HG03097 (cell line): ENCODE measurements at regions not wholly inside any gene's neighbourhood (a gene's known extent, or its start where the extent isn't known, plus 50 kb on each side); places are given as distances from the start of the nearest gene placed in this dataset.
"Not testable (repeated sequence)": the region's sequence is repeated elsewhere in the genome, so short reads cannot be mapped to it uniquely, and the experiment has no call there.

Source experiments
- ATAC-seq: cut with Tn5 transposase; IDR thresholded peaks from one replicate; pipeline ENCODE4 v1.9.1; 2021; ENCODE audit not compliant: unreplicated experiment, low FRiP score

DNA sequence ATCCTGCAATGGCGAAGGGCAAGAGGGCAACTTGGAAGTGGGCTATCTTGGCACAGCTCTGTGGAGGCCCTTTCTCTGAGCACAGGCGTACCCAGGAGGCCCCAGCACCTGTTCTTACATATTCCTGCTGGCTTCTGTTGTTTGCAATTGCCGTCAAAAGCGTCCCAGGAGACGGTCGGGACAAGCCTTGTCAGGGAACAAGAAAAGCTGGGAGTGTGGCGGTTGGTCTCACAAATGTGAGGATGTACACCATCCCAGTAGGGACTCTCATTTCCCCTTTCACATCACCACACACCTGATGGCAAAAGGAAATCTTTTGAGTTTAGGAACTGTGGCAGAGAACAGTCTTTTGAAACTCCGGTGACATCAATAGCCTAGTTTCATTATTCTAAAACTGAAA, 94.7 kb upstream of the EFEMP1 start:
- ATAC-seq, result no peak

- no peak for ATAC-seq
Observed at GRCh38 chr2:56021136-56021474, 97.5 kb upstream of the EFEMP1 start.

- no peak for ATAC-seq
Observed at GRCh38 chr2:56021579-56021978, 98.0 kb upstream of the EFEMP1 start.

GRCh38 chr2:56025469-56026193, 102.0 kb upstream of the EFEMP1 start:
- no peak for ATAC-seq

DNA sequence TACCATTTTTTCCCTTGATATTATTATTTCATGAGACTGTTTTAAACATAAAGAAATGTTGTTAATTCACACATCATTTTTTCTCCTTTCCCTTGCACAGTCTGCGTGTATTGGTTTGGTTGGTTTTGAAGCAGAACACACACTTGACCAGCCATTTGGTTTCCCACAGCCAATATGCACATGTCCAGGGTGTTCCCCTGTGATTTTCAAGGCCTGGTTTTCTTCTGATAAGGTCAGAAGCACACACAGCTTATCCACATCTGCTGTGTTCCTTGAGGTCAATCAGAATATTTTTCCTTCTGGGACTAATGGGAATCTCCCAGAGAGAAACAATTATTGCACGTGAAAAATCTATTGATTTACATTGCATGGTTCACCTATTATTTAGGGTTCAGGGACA, 103.2 kb upstream of the EFEMP1 start:
- ATAC-seq, result no peak

- no peak for ATAC-seq
Observed at GRCh38 chr2:56030062-56030461, 106.5 kb upstream of the EFEMP1 start.

DNA sequence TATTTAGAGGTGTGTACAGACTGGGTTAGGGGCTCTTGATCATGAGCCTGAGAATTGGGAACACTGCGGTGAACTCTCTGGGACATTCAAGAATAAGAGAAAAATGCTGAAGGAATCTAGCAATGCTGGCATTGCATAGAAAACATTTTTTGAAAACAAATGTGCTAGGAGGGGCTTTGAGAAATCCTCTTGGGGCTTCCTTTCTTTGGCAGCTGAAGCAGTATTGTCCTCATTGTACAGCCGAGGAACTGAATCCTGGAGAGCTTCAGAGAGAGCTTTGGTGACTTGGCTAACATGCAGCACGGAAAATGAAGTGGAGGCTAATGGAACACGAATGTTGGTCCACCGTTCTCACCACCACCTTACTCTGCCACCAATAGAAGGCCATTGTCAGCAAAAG, 107.3 kb upstream of the EFEMP1 start:
- ATAC-seq, result no peak

- ATAC-seq, result no peak
Observed at GRCh38 chr2:56034258-56034657, 110.7 kb upstream of the EFEMP1 start.

GRCh38 chr2:56040189-56040588, 116.6 kb upstream of the EFEMP1 start:
- no peak for ATAC-seq

GRCh38 chr2:56040834-56041233, 117.3 kb upstream of the EFEMP1 start:
- ATAC-seq, result no peak

GRCh38 chr2:56047136-56047535, 123.6 kb upstream of the EFEMP1 start:
- ATAC-seq, result no peak

DNA sequence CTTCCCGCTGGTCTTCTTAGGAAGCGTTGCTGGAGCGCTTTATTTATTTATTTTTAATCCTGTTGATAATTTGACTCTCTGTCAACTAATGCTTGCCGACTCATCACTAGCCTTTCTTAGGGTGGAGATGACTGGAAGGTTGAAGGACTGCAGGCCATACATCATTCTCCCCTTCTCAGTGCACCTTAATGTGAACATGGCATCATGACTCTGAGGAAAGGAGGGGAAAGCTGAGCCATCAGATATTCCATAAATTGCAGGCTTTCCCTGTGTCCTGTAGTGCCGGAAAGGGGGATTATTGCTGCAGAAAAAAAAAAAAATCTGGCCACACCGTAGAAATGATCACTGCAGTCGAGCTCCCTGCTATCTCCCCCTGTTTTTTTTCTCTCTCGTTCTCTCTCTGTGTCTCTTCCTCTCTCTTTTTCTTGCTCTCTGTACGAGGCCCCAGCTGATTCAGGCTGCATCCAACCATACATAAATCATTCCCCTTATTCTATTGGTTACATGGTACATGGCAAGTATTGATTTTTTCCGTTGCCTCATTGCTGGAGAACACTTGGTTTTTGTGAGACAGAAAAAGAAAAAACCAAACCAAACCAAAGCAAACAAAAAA, 125.8 kb upstream of the EFEMP1 start:
- no peak for ATAC-seq

DNA sequence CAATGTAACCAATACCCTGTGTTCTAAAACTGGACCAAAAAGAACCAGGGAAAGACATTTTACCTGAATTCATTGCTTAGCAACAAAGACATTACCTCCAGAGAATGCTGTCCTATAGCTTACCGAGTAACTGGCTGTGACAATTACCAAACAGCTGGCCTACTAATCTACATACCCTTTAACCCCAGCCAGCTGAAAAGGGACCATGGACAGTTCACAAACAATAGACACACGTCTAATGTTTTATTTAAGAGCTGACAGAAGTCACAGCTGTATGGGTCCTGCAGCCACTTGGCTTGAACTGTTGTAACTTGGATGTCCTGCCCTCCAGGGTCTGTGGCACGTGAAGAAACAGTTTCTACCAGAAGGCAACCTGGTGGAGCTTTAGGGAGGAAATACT, 130.1 kb upstream of the EFEMP1 start:
- no peak for ATAC-seq

- no peak for ATAC-seq
Observed at GRCh38 chr2:56055405-56055804, 128.4 kb upstream of the CCDC85A start.

GRCh38 chr2:56061327-56061726, 122.5 kb upstream of the CCDC85A start:
- ATAC-seq, result not testable (repeated sequence)

- ATAC-seq, result no peak
Observed at GRCh38 chr2:56068746-56069145, 115.0 kb upstream of the CCDC85A start.

DNA sequence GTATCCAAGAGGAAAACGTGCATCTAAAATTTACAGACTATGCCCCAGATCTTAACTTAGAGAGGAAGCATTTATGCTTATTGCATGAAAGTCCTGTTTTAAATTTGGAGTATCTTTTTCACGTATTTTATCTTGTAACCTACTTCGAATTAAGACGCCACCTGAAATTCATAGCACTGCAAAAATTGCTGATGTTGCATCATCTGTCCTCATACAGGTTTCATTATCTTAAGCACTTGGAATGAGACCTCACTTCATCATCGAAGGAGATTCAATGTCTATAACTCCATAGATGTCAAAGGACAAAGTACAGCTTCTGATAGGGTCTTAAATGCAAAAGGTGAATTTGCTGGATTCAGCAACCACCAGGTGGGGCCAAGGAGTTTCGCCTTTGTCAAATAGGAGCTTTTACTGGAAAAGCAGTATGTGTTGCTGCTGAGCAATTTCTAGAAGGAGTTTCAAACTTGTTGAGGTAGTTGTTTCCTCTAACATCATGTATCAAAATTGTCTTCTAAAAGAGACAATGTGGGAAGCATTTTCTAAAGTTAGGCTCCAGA, 106.4 kb upstream of the CCDC85A start:
- no peak for ATAC-seq

DNA sequence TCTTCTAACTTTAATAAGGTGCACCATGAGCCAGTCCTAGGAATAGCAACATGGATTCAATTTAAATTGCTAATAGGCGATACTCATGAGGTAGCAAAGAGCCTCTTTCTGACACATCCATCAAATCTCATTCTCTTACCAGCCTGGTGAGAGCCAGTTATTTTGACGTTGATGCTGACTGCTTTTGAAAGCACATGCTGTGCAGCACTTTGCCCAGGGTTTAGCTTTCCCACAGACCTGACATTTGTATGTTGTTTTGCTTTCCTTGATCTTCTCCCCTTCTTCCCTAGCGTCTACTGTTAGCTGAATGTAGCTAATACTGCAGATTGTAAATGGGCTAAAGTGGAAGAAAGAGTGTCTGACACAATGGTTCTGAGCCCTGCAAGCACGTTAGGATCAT, 101.1 kb upstream of the CCDC85A start:
- no peak for ATAC-seq

- ATAC-seq, result no peak
Observed at GRCh38 chr2:56084111-56084901, 99.5 kb upstream of the CCDC85A start.

DNA sequence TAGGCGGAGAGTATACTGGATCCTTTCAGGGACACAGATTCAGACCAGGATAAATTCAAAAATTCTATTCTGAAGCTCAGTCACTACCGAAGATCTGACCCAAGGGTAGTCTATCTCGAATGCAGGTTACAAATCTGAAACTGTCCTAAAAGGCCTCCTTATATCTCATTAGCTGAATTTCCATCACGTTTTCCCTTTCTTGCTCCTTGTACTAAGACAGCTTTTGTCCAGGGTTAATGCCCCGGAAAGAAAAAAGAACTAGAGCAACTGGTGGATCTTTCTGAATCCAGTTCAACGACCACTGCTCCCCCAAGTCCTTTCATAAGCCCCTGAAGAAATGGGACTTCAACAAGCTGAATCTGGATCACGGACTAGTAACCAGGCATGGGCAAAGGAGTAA, 97.5 kb upstream of the CCDC85A start:
- no peak for ATAC-seq

DNA sequence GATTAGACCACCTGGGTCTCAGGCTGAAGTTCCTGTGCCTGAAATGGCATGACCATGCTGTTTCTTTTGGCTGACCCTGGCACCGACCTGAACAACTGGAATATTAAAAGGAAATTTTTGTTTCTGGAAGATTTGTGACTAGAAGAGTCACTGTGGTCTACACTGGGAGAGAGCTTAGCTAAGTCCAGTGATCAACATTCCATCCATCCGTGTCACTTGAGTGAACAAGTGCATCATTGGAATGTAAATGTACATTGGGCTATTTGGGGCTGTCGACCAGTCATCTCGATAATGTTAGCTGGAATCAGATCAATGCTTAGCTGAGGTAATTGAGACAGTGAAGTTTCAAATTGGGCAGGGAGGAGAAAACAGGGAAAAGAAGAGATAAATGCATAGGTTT, 95.4 kb upstream of the CCDC85A start:
- no peak for ATAC-seq

GRCh38 chr2:56089931-56090330, 93.9 kb upstream of the CCDC85A start:
- ATAC-seq, result no peak
